Neutrophil (primary cell): ENCODE measurements at regions not wholly inside any gene's neighbourhood (a gene's known extent, or its start where the extent isn't known, plus 50 kb on each side); places are given as distances from the start of the nearest gene placed in this dataset.

ENCODE experiments used
- H3K27ac ChIP-seq: fragments of 200-600 bp; sonication (generic); 2 replicates; pipeline ENCODE4 v1.5.1; 2016; ENCODE audit warnings: mild to moderate bottlenecking, moderate library complexity
- H3K27me3 ChIP-seq: fragments of 200-600 bp; sonication (generic); 2 replicates; pipeline ENCODE4 v1.6.0; 2016; ENCODE audit warnings: mild to moderate bottlenecking
- H3K36me3 ChIP-seq: fragments of 200-600 bp; sonication (generic); 2 replicates; pipeline ENCODE4 v1.5.1; 2017
- H3K4me1 ChIP-seq, 2 experiments: fragments of 200-600 bp in 1 of 2; sonication (generic) in 1 of 2; 1 replicate in 1 of 2; 2 replicates in 1 of 2; pipeline versions ENCODE4 v1.5.1 to v1.6.1; 2013 to 2016; ENCODE audit warnings: low read depth in 1 of 2, low read length in 1 of 2, mild to moderate bottlenecking in 1 of 2, moderate library complexity in 1 of 2; ENCODE audit not compliant: control insufficient read depth in 1 of 2, insufficient read depth in 1 of 2
- H3K4me3 ChIP-seq, 2 experiments: fragments of 200-600 bp in 1 of 2; sonication (generic) in 1 of 2; 1 replicate in 1 of 2; 2 replicates in 1 of 2; pipeline ENCODE4 v1.5.1; 2013 to 2016; ENCODE audit warnings: low read depth in 1 of 2, low read length in 1 of 2, mild to moderate bottlenecking in 1 of 2, moderate library complexity in 1 of 2
- H3K9me3 ChIP-seq: fragments of 200-600 bp; sonication (generic); 2 replicates; pipeline ENCODE4 v1.5.1; 2016
- TF ChIP-seq, protein P1 (sequence below): fragments of 200-600 bp; sonication (generic); IDR thresholded peaks from 2 replicates; pipeline ENCODE4 v1.5.1; 2016; ENCODE audit warnings: antibody characterized with exemption

DNA sequence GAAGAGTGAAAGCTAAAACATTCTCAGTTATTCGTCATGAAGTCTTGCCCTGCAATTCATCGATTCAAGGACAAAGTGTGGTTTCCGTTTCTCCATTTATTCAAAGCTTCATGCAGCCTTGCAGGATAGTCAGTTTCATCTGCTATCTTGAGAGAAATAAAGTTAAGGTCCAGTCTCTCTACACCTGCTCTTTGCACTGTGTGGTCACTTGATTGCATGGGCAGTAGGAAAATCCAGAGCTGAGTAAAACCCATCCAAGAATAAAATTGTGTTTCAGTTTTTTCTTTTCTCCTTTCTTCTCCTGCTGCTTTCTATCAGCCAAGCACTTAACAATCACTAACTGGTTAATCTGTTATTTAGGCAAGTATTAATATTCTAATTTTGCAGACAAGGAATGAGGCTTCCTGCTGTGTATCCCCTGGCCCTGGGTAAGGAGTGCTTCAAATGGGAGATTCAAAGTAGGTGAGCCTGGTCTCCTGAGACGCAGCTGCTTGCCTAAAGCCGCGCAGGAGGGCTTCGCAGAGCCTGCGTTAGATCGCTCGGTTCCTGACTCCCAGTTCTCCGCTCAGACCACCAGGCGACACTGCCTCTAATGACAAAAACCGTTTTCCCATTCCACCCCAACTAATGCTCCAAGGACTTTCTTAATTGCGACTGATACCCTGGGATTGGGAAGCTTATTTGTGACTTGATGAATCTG, 808.3 kb downstream of the TFAP2A start:
- Histone ChIP-seq H3K4me1 (no peaks in the 10 kb centered on the region), H3K27ac (no peak overlapping the region), H3K27me3 (no peaks in the 10 kb centered on the region), H3K9me3 (no peaks in the 10 kb centered on the region), H3K36me3 (no peaks in the 10 kb centered on the region), H3K4me3 (no peak overlapping the region)
- TF ChIP-seq, protein P1, sequence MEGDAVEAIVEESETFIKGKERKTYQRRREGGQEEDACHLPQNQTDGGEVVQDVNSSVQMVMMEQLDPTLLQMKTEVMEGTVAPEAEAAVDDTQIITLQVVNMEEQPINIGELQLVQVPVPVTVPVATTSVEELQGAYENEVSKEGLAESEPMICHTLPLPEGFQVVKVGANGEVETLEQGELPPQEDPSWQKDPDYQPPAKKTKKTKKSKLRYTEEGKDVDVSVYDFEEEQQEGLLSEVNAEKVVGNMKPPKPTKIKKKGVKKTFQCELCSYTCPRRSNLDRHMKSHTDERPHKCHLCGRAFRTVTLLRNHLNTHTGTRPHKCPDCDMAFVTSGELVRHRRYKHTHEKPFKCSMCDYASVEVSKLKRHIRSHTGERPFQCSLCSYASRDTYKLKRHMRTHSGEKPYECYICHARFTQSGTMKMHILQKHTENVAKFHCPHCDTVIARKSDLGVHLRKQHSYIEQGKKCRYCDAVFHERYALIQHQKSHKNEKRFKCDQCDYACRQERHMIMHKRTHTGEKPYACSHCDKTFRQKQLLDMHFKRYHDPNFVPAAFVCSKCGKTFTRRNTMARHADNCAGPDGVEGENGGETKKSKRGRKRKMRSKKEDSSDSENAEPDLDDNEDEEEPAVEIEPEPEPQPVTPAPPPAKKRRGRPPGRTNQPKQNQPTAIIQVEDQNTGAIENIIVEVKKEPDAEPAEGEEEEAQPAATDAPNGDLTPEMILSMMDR, result no peak

DNA sequence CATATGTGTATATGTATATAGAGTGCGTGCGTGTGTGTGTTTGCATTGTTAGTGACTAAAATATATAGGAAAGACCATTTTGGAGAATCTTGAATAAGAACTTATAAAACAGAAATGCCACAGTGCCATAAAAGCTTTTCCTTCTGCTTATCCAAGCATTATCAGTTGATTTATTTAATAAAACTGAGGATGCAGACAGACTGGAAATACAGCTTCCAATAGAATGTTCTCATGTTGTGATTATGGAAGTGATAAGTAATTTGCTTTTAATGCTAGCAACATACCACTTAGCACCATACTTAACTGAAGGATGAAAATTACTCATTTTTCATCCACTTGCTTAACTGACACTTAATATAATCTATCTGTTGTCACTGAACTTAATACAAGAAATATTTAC, 820.1 kb downstream of the TFAP2A start:
- TF ChIP-seq, protein P1, result no peak

DNA sequence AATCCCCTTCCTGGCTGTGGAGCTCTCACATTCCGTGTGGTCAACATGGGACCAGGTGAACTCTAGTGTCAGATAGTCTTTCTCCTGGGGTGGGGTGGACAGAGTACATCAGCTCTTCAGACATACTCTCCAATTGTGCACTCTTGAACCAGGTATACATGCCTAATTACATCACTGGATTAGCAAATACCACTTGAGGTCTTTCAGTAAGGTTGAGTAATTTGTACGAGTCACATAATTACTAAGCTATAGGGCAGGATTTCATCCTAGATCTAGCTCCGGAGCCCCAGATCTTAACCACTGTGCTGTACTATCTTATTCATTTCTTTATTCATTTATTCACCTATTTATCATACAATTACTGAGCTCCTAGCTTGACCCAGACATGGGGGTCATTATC, 821.3 kb downstream of the TFAP2A start:
- Histone ChIP-seq H3K36me3 (no peaks in the 10 kb centered on the region), H3K4me1 (no peaks in the 10 kb centered on the region), H3K27me3 (no peaks in the 10 kb centered on the region), H3K27ac (no peak overlapping the region), H3K9me3 (no peaks in the 10 kb centered on the region), H3K4me3 (no peak overlapping the region)
- TF ChIP-seq, protein P1, result no peak

More for the DNA sequence above, 820.1 kb downstream of the TFAP2A start:
- H3K27ac ChIP-seq, result no peak overlapping the region
- H3K9me3 ChIP-seq, result no peaks in the 10 kb centered on the region
- H3K4me1 ChIP-seq, result no peaks in the 10 kb centered on the region
- H3K36me3 ChIP-seq, result no peaks in the 10 kb centered on the region
- no peaks in the 10 kb centered on the region for H3K27me3 ChIP-seq
- no peak overlapping the region for H3K4me3 ChIP-seq

DNA sequence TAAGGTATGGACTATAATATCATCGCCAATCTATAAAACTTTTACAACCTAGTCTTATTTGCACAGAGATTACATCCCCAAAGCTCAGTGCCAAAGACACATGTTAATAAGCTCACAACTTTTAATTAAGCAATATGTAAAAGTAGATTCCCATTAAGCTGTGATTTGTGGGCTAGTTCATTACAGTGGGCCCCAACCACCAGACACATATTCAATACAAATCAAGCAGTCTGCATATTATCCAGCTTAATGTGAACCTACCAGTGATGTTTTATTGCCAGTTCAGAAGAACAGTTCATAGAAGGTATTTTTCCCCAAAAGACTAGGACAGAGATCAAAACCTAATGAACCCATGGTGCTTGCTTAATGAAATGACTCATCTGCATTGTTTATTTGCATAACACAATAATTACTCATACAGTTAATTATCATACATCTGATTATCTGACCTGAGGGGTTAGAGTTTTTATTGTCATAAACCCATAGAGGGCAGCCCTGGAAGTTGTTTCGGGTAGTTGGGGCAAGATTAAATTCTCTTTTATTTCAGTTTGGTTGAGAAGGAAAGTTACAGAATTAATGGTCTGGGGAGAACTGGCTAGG, 831.0 kb downstream of the TFAP2A start:
- H3K4me1 ChIP-seq, result no peaks in the 10 kb centered on the region
- no peak overlapping the region for H3K4me3 ChIP-seq
- TF ChIP-seq, protein P1, result no peak
- H3K36me3 ChIP-seq, result no peaks in the 10 kb centered on the region
- H3K27me3 ChIP-seq, result no peaks in the 10 kb centered on the region
- no peaks in the 10 kb centered on the region for H3K9me3 ChIP-seq
- no peak overlapping the region for H3K27ac ChIP-seq

DNA sequence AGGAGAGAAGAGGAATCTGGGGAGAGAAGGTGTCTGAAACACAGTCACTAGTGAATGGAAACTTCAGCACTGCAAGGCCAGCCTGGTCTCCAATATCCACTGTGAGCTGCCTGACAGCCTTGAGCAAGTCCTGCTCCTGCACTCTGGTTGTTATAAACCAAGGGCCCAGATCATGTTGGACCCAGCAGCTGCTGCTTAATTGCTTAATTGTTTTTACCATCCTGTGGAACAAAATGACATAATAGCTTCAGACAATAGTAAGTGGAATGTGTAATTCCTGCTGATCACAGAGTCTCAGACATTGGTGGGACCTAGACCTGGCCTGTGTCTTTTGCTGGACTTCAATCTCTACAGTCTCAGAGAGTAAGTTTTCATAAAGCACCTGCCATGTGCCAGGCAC, 833.7 kb downstream of the TFAP2A start:
- Histone ChIP-seq H3K9me3 (no peaks in the 10 kb centered on the region), H3K27me3 (no peaks in the 10 kb centered on the region), H3K4me3 (no peak overlapping the region), H3K27ac (no peak overlapping the region), H3K36me3 (no peaks in the 10 kb centered on the region), H3K4me1 (no peaks in the 10 kb centered on the region)
- TF ChIP-seq, protein P1, result no peak
